GM15510 (cell line): ENCODE measurements at regions not wholly inside any gene's neighbourhood (a gene's known extent, or its start where the extent isn't known, plus 50 kb on each side); places are given as distances from the start of the nearest gene placed in this dataset.

ENCODE experiments used
- POLR2A ChIP-seq: IDR thresholded peaks from 3 replicates; pipeline ENCODE4 v1.6.1; 2011; ENCODE audit warnings: borderline replicate concordance; ENCODE audit not compliant: insufficient read length; ENCODE audit errors: extremely low read depth

DNA sequence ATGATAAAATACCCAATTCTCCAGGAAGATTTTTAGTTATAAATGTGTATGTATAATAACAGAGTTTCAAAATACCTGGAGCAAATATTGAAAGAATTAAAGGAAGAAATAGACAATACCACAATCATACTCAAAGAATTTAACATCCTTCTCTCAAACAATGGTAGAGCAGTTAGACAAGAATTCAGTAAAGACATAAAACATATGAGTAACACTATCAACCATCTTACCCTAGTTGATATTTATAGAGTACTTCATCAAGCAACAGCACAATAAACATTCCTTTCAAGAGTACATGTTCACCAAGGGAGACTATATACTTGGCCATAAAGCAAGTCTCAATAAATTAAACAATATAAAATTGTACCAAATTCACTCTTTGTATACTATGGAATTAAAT lies 108.4 kb downstream of the DLEU7 start:
- TF ChIP-seq POLR2A: no peak

DNA sequence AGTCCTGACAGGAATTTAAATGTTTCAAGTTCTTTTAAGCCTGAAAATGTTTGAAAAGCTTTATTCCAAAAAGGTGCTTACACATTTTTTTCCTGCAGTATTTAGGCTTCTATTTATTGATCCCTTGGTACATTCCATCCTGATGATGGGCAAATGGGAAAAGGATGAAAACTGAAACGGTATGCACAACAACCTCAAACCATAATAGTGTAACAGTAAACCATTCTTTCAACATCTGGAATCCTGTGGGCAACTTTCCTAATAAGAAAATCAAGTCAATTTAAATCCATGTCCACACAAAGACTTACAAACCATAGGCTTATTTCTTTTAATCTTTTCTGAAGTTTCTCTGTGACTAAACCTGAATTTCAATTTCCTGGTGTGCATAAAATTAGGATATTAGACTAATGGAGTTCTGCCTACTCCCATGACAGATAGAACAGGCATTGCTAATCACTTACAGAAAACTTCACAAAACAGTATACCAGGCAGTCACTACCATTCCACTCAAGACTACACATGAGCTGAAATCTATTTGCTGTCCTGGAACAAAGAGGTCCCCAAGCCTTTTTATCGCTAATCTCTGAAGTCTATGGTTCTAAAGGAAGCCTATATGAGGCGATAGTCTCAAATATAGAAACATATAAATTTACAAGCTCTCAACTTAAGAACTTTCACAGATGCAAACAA lies 103.3 kb downstream of the DLEU7 start:
- TF ChIP-seq POLR2A: no peak

DNA sequence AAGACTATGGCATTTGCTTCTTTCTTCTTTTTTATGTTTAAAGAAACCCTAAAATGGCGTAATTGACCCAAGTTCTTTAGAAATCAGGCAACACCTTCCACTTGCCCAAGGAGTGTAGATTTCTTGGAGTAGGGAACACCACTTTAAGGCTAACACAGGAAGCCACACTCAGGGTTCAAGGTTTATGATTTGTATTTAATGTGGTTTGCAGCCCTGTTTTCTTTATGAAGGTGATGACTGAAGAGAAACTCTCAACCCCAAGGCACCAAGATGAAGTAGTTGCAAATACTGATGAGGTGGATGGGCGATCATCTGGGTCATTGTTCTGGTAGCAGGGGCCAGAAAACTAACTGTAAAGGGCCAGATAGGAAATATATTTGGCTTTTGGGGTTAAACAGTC lies 101.1 kb downstream of the DLEU7 start:
- TF ChIP-seq POLR2A: no peak

DNA sequence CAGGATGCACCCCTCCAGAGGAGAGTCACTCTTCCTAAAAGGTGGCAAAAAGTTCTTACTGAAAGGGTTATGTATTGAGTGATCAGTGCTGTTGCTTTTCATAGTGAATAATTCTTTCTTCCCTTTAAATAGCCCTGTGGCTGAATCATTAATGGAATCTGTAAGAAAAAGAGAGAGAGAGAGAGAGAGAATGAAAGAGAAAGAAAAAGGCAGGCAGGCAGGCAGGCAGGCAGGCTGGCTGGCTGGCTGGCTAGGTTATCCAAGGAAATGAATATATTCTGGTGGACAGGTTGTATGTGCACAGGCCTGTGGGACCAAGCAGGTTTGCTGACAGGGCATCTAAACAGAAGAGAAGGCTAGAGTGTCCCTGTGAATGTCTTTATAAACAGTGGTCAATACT lies 100.5 kb downstream of the DLEU7 start:
- no peak for TF ChIP-seq POLR2A

DNA sequence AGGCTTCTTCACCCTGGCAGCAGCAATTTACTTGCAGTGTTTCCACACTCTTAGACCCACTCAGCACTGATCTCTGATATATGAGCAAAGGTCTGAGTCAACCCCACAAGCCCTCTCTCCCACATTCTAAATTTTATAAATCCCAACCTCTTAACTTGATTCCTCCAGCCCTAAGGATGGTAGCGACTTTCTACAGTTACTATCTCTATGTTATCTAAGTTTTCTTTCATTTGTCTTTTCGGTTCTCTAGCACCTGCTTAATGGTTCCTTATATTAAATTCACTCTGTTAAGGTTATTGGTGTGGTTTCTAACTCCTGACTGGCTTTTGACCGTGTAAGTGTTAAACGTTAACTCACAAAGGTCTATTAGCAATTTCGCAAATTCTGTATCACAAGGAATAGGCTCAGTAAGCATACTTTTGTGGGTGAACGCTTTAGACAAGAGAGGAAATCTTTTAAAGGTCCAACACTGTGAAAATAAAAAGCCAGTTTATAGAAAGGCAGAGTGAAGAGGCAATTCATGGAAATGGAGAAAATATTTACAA lies 99.3 kb downstream of the DLEU7 start:
- no peak for TF ChIP-seq POLR2A

GRCh38 chr13:50745542-50746115 lies 97.9 kb downstream of the DLEU7 start:
- TF ChIP-seq POLR2A: no peak

DNA sequence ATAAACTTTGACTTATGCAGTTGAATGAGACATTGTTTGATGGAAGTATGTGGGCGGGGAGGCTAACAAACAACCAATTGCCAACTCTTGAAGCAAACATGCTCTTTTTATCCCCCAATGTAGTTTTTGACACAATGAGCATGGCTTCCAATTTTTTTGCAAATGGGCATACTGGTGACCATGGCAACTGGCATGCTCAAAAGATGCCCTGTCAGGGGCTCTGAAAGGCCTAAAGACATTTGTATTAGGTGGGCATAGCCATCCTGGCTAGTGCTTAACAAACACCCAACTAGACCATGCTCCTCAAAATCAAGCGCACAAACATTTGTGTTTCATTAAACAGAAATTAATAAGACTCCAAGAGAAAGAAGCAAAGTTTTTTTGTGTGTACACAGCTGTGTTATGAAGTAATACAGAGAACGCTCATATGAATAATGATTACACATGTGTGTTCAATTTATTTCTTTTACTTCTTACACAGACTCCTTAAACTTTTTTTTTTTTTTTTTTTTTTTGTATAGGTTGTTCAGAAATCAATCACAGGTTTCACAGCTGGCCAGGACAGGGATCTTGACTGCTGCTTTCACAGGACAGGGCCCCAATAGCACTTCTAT lies 95.6 kb downstream of the DLEU7 start:
- no peak for TF ChIP-seq POLR2A

GRCh38 chr13:50757008-50757407 lies 86.5 kb downstream of the DLEU7 start:
- no peak for TF ChIP-seq POLR2A

- no peak for TF ChIP-seq POLR2A
These were observed 84.7 kb downstream of the DLEU7 start for GRCh38 chr13:50758796-50759195.

- no peak for TF ChIP-seq POLR2A
These were observed 82.7 kb downstream of the DLEU7 start for GRCh38 chr13:50760751-50761150.

DNA sequence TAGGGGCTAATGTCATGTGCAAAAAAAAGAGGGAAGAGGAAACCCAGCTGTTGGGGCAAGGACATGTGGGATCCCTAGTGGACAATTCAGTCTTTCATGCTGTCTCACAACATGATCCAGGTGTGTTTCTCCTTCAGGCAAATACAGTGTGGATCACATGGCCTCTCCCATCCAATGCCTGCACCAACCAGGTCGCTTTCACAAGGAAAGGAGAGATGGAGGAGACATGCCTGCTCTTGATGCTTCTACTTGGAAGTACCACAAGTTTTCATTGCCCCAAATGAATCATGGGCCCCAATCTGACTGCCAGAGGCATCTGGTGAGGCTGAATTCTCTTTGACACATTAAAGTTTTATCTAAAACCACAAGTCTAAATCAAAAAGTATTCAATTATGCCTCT lies 82.1 kb downstream of the DLEU7 start:
- no peak for TF ChIP-seq POLR2A

GRCh38 chr13:50762969-50763567 lies 80.4 kb downstream of the DLEU7 start:
- TF ChIP-seq POLR2A: no peak

DNA sequence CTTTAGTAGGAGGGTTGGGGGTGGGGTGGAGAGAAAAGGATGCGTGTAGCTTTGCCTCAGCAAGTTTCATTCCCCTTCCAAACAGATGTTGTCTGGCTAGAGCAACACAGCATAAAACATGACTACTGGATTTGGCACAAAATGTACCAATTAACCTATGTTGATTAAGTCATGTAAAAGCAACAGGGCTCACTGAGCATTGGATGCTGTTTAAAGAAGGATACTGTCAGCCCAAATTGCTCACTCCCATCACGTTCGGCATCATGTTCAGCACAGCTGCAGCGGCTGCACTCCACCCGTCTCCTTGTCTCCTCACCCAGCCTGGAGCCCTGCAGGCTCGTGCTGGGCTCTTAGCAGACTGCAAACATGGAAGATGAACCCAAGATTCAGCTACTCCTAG lies 77.5 kb downstream of the DLEU7 start:
- TF ChIP-seq POLR2A: no peak

DNA sequence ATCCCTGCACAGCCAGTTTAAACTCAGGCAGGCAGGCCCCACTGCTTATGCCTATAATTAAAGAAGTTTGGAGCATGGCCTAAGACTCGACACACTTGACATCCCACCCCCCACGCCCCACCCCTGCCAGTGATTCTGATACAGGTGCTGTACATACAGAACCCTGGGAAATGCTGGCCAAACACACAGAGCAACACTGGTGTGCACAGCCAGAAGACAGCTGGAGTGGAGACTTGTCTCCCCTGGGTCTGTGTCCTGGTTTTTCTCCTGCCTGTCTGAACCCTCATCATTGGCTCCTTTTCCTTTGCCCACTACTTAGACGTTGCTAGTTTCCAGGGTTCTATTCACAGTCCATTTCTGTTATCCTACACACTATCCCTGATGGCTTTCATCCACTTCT lies 76.8 kb downstream of the DLEU7 start:
- TF ChIP-seq POLR2A: no peak
